ENCODE measurements at regions not wholly inside any gene's neighbourhood (a gene's known extent, or its start where the extent isn't known, plus 50 kb on each side); places are given as distances from the start of the nearest gene placed in this dataset.

DNA sequence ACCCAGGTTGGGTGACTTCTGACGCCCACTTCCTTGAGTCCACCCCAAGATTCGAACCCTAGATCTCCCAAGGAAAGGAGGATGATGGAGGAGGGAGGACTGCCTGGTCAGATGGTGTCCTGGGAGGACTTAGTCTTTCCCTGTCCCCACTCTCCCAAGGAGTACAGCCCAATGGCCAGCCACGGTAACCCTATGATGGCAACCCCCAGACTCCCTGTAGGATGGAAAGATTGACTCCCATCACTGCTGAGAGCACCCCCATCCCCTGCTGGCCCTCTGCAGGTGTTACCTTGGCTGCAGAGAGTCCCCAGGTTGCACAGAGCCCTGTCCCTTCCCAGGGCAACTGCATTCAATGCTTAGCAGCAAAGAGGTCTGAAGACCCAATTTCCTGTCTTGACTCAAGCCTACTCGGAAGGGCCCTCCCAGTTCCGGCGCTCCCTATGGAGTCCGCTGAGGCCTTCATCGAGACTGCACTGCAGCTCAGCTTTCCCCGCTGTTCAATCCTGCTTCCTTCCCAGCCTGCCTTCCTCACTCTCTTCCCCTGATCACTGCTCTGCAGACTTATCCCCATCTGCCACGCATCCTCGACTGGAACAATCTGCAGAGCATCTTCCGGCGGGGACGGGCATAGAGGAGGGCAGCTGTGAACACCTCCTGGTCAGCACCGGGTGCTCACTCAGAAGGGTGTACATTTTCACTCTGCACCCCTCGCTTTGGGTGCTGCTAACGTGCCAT lies 50.8 kb upstream of the OCM2 start:
- DNase-seq (ENCODE audit: low spot score): no peak

DNA sequence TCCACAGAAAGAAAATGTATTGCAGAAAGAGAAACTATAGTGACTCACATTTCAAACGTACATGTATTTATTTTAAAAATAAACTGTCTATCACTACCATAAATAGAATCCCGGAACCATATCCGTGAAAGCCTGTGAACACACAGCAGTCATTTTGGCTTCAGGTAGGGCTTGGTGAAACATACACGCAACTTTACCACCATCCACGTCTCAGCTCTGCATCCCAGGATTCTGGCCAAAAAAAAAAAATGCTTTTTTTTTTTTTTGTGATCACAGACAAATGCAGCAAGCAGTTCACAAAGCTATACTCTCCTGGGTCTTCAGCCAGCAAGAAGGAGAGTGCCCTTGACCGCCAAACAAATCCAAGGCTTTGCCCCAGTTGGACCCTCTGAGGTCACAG lies 56.8 kb upstream of the OCM2 start:
- DNase-seq (ENCODE audit: low spot score): no peak

DNA sequence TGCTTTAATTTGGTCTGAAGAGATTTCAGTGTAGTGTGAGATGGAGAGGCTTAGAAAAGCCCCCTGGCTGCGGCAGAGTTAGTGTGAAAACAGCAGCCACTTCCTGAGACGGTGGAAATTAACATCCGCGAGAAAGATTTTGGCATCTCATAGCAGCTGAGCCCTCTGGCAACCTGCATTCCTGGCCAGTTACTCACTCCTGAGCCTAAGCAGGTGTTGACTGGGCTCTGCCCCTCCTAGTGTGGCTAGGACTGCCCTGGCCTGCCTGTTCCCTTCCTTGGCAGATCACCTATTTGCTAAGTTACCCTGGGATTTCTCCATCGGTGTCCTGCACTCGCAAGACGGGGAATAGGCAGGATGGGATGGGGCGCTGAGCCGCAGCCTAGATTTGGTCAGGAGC lies 57.6 kb upstream of the LMTK2 start:
- DNase-seq (ENCODE audit: low spot score): no peak

DNA sequence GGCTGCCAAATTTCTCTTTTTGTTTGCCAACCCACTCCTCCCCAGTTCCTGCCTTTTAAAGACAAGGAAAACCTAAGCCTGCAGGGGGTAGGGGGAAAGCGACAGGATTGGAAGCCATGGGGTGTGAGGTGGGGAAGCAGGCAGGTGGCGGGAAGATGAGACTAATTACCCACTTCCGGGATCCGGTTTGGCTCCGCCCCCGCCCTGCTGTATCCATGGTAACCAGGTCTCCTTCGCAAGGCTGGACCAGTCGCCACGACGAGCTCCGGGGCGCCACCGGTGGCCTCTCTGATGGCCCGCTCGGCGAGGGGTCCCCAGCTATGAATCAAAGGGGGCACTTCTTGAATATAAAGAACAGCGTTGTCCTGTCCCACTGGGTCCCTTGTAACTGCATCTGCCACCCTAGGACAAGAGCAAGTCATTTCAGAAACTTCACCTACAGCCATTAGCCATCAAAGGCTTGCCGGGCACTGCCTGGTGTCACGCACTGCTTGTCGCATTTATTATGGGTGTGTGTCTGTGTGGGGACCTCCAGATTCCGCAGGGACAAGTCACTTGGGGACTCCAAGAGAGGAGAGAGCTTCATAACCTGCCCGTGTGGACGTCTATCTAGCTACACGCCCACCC lies 55.4 kb upstream of the LMTK2 start:
- peak; percentile 40 for DNase-seq (ENCODE audit: low spot score)

DNA sequence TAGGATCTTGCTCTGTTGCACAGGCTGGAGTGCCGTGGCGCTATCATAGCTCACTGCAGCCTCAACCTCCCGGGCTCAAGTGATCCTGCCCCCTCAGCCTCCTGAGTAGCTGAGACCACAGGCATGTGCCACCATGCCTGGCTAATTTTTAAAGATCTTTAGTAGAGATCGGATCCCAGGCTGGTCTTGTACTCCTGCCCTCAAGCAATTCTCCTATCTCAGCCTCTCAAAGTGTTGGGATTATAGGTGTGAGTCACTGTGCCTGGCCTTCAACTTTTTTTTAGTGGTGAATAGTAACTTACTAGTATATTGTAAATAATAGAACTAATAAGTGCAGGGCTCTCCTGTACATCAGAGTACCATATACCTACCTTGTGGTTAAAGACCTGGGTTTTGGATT lies 52.1 kb upstream of the LMTK2 start:
- no peak for DNase-seq (ENCODE audit: low spot score)

DNA sequence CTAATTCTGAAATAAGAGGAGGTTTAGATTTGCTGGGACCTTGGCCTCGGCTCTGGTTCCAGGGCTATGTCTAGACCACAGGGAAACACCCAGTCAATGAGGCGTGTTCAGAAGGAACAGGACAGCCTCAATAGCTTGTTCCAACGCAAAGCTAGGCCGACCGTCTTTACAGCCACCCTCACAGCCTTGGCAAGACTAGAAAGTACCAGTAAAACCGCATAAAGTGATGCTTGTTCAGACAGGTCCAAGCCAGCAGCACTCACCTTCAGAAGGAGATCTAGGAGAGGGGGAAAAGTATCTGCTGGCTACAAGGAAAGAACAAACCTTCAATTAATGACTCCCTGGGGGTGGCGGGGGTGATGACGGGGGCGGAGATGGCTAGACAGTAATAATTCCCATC lies 50.1 kb upstream of the LMTK2 start:
- DNase-seq (ENCODE audit: low spot score): no peak
